H54 (cell line): ENCODE measurements at regions not wholly inside any gene's neighbourhood (a gene's known extent, or its start where the extent isn't known, plus 50 kb on each side); places are given as distances from the start of the nearest gene placed in this dataset.

ENCODE experiments used
- DNase-seq: peaks from one replicate; pipeline ENCODE4 v3.0.0; 2011; ENCODE audit warnings: low spot score, mixed read lengths; ENCODE audit not compliant: insufficient read length
- FAIRE-seq: peaks from 3 replicates; lab custom pipeline; 2011; peaks lifted over from hg19 to GRCh38; lab: Jason Lieb, UNC
- POLR2A ChIP-seq: IDR thresholded peaks from 2 replicates; pipeline ENCODE4 v1.6.1; 2011; ENCODE audit warnings: low read depth, mild to moderate bottlenecking, low read length

- TF ChIP-seq POLR2A = no peak
- no peak for FAIRE-seq
- DNase-seq = no peak
Observed at GRCh38 chr1:195768377-195768776, 839.9 kb downstream of the KCNT2 start.

- no peak for TF ChIP-seq POLR2A
- DNase-seq (no peak), FAIRE-seq (no peak)
Observed at GRCh38 chr1:195766709-195767108, 841.5 kb downstream of the KCNT2 start.

GRCh38 chr1:195765099-195765498, 843.1 kb downstream of the KCNT2 start:
- DNase-seq (no peak), FAIRE-seq (no peak)
- no peak for TF ChIP-seq POLR2A

- FAIRE-seq (peak; percentile 78), DNase-seq (no peak)
- TF ChIP-seq POLR2A = no peak
Observed at GRCh38 chr1:195763907-195764374, 844.3 kb downstream of the KCNT2 start.

- DNase-seq = no peak
- FAIRE-seq = peak; percentile 67
- TF ChIP-seq POLR2A = no peak
Observed at GRCh38 chr1:195763146-195763906, 844.9 kb downstream of the KCNT2 start.

- DNase-seq (no peak), FAIRE-seq (no peak)
- no peak for TF ChIP-seq POLR2A
Observed at GRCh38 chr1:195761104-195761503, 847.1 kb downstream of the KCNT2 start.

GRCh38 chr1:195756109-195756508, 852.1 kb downstream of the KCNT2 start:
- no peak for TF ChIP-seq POLR2A

GRCh38 chr1:195754874-195755273, 853.4 kb downstream of the KCNT2 start:
- TF ChIP-seq POLR2A = no peak
- FAIRE-seq = no peak
- DNase-seq = no peak

More at GRCh38 chr1:195756109-195756508, 852.1 kb downstream of the KCNT2 start:
- DNase-seq = no peak
- no peak for FAIRE-seq

GRCh38 chr1:195754303-195754702, 853.9 kb downstream of the KCNT2 start:
- FAIRE-seq = no peak
- no peak for TF ChIP-seq POLR2A
- no peak for DNase-seq

GRCh38 chr1:195748969-195749368, 859.3 kb downstream of the KCNT2 start:
- no peak for TF ChIP-seq POLR2A
- FAIRE-seq = no peak
- DNase-seq = no peak

- DNase-seq = no peak
- no peak for FAIRE-seq
- TF ChIP-seq POLR2A = no peak
Observed at GRCh38 chr1:195745189-195746010, 862.8 kb downstream of the KCNT2 start.

- FAIRE-seq = no peak
- TF ChIP-seq POLR2A = no peak
- DNase-seq = no peak
Observed at GRCh38 chr1:195744256-195744655, 864.0 kb downstream of the KCNT2 start.

- no peak for TF ChIP-seq POLR2A
- no peak for FAIRE-seq
- no peak for DNase-seq
Observed at GRCh38 chr1:195740862-195741261, 867.4 kb downstream of the KCNT2 start.

- DNase-seq (no peak), FAIRE-seq (no peak)
- no peak for TF ChIP-seq POLR2A
Observed at GRCh38 chr1:195738966-195739650, 869.1 kb downstream of the KCNT2 start.
